ENCODE measurements at regions not wholly inside any gene's neighbourhood (a gene's known extent, or its start where the extent isn't known, plus 50 kb on each side); places are given as distances from the start of the nearest gene placed in this dataset.
"Not testable (repeated sequence)": the region's sequence is repeated elsewhere in the genome, so short reads cannot be mapped to it uniquely, and the experiment has no call there.

DNA sequence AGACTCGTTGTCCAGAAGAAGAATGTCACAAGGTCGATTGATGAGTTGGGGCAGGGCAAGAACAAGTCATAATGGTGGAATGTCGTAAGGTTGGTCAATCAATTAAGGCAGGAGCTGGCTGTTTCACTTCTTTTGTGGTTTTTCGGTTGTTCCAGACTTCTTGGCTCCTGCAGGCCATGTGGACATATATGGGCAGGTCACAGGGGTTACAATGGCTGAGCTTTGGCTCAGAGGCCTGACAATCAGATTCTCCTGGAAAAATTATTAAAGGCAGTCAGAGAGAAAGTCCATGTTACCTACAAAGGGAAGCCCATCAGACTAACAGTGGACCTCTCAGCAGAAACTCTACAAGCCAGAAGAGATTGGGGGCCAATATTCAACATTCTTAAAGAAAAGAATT lies 785.3 kb downstream of the METTL4 start:
- not testable (repeated sequence) for H3K4me3 ChIP-seq (ENCODE audit: low read depth, low read length)

DNA sequence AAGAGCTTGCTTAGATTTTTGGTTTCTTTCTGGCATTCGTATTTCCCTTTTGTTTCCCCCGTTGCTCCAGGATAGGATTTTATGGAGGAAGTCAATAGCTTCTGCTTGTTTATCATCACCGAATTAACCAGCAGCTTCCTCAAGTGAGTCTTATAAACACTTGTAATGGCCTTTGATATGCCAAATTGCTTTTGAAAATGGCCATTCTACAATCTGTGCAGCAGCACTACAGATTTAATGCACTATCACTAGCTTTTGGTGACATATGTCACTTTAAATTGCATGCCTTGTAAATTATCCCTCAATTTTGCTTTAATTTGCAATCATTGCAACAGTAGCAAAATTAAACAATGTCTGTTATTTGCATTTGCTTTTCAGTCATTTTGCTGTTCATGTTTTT lies 774.7 kb downstream of the METTL4 start:
- H3K4me3 ChIP-seq (ENCODE audit: low read depth, low read length): no peak overlapping the region

DNA sequence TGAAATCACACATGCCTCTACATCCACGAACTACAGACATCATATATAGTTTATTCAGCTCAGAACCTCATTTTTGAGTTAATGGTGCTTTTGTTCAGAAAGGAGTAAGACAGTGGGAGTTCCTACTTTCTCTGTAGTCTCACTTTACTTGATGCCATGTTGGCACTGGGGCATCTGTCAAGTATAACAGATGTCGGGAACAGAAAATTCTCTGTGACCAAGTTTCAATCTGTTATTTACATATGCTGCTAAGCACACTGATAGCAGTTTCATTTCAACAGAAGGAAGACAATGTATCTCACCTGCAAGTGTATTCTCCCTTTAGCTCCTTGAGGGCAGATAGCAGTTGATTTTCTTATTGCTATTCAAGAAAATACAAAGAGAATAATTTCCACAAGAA lies 774.1 kb downstream of the METTL4 start:
- no peak overlapping the region for H3K4me3 ChIP-seq (ENCODE audit: low read depth, low read length)

DNA sequence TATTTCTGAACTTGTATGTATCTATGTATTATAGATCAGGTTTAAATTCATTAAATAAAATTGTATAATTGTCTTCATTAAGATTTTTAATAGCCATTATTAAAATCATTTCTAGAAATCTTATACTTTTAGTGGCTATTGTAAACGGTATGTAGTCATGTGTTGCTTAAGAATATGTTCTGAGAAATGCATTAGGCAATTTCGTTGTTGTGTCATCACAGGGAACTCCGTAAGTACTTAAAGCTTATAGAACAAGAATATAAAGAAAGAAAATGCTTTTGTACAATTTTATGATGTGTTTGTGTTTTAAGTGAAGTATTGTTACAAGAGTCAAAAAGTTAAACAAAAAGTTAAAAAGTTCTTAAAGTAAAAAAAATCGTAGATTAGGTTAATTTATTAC lies 765.8 kb downstream of the METTL4 start:
- no peak overlapping the region for H3K4me3 ChIP-seq (ENCODE audit: low read depth, low read length)

DNA sequence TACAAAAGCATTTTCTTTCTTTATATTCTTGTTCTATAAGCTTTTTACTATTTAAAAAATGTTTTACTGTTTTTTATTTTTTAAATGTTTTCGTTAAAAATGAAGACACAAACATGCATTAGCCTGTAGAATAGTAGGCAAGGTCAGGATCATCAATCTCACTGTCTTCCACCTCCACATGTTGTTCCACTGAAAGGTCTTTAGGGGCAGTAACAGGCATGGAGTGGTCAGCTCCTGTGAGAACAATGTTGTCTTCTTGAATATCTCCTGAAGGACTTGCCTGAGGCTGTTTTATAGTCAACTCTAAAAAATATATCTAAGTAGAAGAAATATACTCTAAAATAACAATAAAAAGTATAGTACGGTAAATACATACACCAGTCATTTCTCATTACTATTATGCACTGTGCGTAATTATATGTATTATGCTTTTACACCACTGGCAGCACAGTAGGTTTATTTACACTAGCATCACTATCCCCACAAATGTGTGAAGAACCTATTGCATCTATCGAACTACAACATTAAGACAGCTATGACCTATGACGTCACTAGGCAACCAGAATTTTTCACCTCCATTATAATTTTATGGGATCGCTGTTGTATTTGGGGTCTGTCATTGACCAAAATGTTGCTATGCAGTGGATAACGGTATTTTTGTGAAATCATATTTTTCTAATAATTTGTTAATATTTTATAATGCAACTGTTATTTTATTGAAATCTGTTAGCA lies 764.3 kb downstream of the METTL4 start:
- H3K4me3 ChIP-seq (ENCODE audit: low read depth, low read length): no peak overlapping the region

DNA sequence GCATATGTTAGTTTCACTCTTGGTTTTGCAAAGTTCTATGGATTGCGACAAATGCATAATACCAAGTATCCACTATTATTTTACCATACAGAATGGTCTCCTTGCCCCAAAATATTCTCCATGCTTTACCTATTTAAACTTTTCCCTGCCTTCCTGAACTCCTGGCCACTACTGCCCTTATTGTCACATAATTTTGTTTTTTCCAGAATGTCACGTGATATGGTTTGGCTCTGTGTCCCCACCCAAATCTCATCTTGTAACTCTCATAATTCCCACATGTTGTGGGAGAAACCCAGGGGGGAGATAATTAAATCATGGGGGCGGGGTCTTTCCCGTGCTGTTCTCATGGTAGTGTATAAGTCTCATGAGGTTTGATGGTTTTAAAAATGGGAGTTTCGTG lies 760.0 kb downstream of the METTL4 start:
- no peak overlapping the region for H3K4me3 ChIP-seq (ENCODE audit: low read depth, low read length)

DNA sequence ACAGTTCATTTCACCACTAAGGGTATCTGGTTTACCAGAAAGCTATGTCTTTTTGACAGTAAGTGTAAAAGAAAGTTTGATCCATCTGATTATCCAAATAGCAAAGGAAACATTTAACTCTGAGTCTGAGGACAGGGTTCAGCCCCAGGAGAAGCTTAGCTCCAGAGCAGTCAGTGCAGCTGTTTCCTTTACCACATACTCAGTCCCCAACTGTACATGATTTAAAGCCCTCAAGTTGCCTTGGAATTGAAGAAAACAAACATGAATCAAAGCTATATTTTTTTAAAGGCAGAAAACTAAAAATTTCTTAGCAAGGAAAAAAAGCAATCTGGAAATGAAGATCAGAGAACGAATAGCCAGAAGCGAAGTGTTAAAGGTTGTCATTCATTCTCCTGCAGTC lies 746.0 kb downstream of the METTL4 start:
- H3K4me3 ChIP-seq (ENCODE audit: low read depth, low read length): no peak overlapping the region

DNA sequence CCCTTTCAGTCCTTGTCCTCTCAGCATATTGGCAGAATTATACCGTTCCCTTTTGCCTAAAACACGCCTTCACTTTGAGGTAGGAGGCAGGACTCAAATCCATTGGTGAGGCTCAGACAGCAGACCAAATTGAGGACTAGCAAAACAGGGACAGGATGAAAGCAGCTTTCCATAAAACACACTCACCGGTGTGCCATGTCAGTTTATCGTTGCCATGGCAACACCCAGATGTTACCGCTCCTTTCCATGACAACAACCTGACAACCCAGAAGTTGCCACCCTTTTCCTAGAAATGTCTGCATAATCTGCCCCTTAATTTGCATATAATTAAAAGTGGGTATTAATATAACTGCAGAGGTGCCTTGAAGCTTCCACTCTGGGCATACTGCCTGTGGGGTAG lies 730.4 kb downstream of the METTL4 start:
- H3K4me3 ChIP-seq (ENCODE audit: low read depth, low read length): no peak overlapping the region

DNA sequence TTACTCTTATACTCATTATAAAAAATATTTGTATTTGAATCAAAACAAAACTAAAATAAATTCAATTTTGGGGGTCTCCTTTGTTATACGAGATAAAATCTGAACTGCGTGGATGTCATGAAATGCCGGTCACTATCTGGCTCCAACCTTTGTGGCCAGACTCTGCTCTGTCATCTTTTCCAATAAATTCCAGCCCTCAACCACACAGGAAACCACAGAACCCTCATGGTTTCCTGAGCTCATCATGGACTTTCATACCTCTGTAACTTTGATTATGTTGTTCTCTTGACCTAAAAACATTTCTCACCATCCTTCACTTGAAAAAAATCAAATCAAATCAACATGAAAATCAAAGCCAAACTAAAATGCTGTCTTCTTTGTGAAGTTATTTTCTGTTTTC lies 724.7 kb downstream of the METTL4 start:
- no peak overlapping the region for H3K4me3 ChIP-seq (ENCODE audit: low read depth, low read length)

DNA sequence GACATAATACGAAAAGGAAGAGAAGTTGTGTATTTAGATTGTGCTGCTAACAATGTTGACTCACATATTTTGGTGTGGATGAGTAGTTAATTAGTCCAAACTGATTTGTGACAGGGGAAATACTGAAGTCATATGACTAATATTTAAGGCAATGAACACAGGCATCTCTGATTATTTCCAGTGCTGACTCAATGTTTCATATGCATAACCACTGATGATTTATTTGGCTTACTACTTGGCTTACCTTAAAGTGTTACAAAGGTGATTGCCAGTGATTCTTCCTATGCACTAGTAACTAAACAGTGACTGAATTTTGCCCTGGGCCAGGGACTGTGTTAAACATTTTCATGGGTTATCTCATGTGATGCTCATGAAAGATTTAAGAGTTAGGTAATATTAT lies 722.6 kb downstream of the METTL4 start:
- H3K4me3 ChIP-seq (ENCODE audit: low read depth, low read length): no peak overlapping the region

DNA sequence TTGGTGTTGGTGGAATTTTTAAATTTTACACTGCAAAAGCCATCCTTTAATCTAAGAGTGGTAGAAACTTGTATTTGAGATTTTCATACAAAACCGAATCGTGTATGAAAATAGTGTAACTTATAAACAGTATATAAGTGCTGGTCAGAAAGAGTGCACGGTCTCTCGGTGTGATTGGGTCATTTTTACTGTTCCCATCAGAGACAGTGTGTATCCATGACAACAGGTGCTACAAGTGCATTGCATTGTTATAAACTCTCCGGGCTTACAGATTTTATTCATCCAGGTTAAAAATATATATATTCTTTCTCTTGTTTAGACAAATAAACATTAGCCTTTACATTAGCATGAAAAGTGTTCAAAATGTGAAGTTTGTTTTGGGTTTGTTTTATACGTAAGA lies 721.9 kb downstream of the METTL4 start:
- H3K4me3 ChIP-seq (ENCODE audit: low read depth, low read length): no peak overlapping the region

DNA sequence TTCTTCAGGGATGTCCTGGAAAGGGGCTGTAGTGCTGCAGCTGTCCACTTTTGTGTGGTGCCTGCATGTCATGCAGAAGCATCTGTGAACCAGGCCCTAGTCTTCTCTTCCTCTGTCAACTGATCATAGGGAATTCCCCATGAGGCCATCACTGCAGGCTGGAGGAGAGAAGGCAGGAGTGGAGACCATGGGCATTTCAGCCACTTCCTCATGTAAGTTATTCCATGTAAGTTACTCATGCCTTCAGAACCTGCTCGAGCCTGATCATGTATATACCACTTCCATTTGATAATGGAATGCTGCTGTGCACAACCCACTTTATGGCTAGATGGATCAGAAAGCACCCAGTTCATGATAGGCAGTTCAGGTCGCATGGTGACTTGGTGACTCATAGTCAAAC lies 714.0 kb downstream of the METTL4 start:
- not testable (repeated sequence) for H3K4me3 ChIP-seq (ENCODE audit: low read depth, low read length)

DNA sequence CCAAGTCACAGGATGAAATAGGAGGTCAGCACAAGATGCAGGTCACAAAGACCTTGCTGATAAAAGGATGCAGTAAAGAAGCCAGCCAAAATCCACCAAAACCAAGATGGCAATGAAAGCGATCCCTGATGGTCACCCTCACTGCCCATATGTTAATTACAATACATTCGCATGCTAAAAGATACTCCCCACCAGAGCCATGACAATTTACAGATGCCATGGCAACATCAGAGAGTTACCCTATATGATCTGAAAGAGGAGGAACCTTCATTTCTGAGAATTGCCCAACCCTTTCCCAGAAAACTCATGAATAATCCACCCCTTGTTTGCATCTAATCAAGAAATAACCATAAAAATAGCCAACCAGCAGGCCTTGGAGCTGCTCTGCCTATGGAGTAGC lies 709.8 kb downstream of the METTL4 start:
- H3K4me3 ChIP-seq (ENCODE audit: low read depth, low read length): no peak overlapping the region

DNA sequence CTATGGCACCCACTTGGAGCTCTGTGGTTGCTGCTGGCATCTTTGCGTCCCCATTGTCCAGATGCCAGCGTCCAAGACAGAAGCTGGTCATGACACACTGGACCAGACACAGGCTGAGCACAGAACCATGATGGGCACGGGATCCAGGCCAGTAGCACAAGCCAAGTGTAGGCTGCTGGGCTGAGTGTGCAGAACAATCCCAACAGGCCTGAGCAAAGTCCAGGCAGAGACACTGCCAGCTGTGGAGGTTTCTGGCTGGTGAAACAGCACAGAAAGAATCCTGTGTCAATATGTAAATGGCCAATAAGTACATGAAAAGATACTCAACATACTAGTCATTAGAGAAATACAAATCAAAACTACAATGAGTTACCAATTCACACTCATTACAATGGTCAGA lies 705.4 kb downstream of the METTL4 start:
- H3K4me3 ChIP-seq (ENCODE audit: low read depth, low read length): no peak overlapping the region

DNA sequence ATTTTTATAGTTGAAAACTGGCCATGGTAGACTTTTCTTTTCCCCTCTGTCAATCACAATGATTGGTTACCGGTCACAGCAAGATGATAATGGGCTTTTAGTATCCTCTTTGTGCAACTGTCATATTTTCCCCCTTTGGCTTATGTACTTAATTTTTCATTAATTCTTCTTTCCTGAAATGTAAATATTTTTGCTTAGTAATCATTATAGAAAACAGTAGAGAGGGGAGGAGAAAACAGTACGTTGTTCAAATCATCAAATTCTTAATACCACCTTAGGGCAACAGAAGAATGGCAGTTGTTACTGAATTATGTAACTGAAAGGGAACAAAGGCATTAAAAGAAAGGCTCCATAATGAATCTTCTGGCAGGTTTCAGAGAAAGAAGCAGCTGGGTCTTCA lies 699.0 kb downstream of the METTL4 start:
- no peak overlapping the region for H3K4me3 ChIP-seq (ENCODE audit: low read depth, low read length)

DNA sequence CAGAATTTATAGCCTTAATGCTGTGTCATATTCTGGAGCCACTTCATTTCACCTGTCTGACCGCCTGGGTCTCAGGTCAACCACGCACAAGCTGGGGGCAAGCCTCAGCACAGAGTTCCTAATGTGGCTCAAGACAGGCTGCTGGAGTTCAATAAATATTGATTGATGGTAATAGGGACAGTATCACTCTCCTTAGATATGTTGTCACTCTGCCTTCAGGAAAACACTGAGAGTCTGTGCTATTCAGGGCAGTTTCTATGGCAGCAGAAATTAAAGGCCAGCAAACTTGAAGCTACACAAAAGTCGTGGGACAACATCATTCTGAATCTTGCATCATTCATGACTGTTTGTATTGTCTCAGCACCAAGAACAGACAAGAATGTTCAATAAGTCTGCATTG lies 696.1 kb downstream of the METTL4 start:
- no peak overlapping the region for H3K4me3 ChIP-seq (ENCODE audit: low read depth, low read length)

DNA sequence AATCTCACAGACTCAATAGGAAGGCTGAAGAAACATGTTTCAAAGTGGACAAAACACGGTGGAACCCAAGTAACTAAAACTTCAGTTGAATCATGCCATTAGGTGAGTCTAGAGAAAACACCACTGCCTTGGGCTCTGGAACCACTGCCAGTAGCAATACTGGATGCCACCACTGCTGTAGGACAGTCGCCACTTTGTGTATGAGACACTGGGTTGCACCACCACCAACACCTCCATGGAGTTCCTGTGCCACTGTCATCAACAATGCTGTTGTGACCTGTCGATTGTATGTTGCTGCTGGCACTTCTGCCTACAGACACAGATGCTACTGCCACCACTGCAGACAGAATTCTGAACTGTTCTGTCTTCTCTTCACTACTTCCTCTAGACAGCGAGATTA lies 686.7 kb downstream of the METTL4 start:
- no peak overlapping the region for H3K4me3 ChIP-seq (ENCODE audit: low read depth, low read length)

DNA sequence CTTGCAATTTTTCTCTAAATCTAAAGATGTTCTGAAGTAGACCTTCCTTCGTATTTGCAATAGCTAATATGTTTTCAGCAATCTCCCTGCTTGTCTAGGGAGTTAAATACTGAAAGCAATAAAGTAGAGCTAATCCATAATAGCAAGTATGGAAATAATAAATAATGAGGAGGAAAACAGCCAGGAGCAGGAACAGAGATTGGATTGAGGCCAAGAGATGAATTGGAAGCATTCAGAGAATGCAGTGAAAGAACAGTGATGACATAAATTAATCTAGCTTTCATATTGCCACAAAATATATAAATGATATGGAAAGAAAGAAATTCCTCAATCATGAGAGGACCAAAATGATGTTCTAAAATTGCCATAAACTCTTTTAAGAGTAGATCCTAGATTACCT lies 679.7 kb downstream of the METTL4 start:
- H3K4me3 ChIP-seq (ENCODE audit: low read depth, low read length): no peak overlapping the region

DNA sequence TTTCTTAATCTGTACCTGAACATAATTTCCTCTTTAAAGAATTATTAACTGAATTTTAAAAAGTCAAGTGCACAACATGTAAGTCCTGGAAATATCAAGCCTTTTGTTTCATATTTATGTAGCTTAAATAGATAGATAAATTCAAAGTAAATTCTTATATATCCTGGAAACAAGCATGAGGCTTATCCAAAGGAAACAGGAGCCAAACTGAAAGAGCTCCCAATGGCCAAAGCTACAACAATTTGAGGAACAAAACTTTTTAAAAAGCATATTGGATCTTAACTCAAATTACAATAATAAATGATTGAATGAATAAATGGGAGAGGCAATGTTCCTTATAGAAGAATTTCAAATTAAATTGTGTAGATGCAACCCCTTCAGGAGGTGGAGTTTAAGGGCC lies 679.1 kb downstream of the METTL4 start:
- no peak overlapping the region for H3K4me3 ChIP-seq (ENCODE audit: low read depth, low read length)

DNA sequence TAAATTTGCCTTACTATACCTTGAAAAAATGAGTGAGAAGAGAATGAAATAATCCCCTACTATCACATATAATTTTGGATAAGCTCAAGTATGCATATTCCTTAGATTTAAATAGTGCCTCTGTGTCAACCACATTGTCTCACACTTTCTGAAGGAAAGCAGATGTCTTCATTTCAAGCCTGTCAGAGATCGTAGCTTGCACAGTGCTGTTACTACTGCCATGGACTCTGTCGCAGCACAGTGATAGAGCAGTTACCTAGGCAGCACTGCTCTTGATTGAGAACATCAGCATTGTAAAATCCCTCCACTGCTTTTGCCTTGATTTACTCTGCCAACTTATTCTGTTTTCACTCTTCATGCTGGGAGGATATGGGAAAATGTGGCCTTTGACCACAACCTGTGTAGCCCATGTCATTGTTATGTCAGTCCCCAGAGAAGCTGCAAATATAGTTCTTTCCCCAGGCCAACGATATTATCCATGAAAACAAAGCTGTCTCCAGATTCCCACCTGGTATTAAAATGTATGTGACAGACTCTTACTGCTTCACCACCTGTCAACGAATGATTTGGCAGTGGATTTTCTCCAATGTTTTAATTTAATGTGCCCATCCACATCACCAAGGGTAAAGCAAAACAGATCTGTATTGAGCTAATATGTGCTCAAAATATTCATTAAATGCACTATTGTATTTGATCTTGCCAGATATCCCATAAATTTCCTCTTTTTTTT lies 675.7 kb downstream of the METTL4 start:
- H3K4me3 ChIP-seq (ENCODE audit: low read depth, low read length): no peak overlapping the region

DNA sequence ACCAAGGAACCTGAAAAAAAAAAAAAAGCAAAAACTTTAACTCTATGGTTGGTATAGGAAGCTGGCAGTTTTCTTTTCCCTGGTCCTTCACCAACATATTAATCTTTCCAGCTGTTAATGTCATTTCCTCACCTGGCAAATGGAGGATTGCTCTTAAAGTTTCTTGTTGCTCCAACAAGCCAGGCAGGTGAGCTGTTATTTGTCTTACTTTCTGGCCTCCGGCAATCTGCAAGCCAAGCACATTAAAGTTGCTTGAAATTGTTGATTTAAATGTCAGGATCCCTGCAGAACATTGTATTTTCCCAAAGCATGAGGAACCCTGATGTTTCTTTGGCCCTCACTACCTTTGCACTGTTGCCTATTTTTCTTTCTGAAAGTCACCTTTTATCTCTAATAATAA lies 664.9 kb downstream of the METTL4 start:
- H3K4me3 ChIP-seq (ENCODE audit: low read depth, low read length): no peak overlapping the region

DNA sequence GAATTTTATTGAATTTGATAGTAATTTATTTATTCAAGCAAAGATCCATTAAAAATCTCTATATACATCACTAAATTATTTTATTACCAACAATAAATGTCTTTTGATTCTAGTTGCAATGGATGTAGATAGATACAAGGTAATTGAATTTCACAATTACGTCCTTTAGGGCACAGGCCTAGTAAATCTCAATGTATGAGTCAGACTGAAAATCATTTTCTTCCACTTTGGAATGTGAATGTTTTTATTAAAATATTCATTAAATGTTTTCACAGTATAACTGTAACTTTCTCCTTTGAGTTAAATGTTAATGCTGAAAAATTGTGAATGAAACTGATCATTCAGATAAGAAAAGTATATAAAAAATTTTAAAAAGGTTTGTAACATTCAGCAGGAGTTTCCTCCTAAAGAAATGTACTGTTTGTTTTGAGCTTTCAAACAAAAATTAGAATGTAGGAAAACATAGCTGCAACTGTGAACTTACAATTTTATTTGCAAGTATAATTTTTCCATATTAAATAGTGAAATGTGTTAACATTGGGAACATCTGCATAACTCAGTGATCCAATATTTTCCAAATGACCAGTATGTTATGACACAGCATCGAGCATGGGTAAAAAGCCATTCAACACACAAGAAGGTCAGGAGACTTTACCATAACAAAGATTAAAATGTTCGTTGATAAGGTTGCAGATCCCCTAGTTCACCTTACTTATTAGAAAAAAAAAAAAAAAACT lies 663.7 kb downstream of the METTL4 start:
- no peak overlapping the region for H3K4me3 ChIP-seq (ENCODE audit: low read depth, low read length)

Measured in iPS-11a (cell line).